ENCODE measurements at regions not wholly inside any gene's neighbourhood (a gene's known extent, or its start where the extent isn't known, plus 50 kb on each side); places are given as distances from the start of the nearest gene placed in this dataset.

DNA sequence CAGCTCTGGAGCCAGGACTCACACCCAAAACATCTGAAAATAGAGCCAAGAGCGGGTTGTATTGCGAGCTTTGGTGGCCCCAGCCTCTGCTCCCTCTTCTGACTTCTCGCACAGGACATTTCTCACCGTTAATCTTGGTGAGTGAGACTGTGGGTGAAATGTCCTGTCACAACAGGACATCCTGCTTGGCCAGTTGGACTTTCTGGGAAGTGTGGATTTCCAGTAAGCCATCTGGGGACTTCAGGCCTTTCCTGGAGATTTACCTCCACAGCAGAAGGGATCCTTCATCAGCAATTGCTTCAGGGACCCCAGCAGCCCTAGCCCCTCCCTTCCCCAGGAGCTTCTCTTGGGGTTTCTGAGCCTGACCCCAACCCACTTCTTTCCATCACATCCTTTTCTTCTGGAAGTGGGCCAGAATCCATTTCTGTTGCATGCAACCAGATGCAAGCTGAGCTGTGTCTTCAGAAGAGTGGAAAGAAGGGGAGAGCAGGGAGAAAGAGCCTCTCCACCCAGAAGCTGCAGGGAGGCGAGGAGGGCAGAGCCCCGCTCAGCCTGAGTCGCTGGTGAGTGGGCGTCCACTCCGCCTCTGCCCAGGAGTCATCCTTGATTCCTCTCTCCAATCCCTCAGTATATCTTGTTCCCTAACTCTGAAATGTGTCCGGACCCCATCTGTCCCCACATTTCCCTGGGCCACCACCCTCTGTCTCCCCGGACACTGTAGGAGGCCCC, 50.3 kb upstream of the GADD45G start:
- no peak for DNase-seq
- TF ChIP-seq, protein P1, sequence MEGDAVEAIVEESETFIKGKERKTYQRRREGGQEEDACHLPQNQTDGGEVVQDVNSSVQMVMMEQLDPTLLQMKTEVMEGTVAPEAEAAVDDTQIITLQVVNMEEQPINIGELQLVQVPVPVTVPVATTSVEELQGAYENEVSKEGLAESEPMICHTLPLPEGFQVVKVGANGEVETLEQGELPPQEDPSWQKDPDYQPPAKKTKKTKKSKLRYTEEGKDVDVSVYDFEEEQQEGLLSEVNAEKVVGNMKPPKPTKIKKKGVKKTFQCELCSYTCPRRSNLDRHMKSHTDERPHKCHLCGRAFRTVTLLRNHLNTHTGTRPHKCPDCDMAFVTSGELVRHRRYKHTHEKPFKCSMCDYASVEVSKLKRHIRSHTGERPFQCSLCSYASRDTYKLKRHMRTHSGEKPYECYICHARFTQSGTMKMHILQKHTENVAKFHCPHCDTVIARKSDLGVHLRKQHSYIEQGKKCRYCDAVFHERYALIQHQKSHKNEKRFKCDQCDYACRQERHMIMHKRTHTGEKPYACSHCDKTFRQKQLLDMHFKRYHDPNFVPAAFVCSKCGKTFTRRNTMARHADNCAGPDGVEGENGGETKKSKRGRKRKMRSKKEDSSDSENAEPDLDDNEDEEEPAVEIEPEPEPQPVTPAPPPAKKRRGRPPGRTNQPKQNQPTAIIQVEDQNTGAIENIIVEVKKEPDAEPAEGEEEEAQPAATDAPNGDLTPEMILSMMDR (IDR thresholded peaks at IDR 0.05 in 8 of 11, conservative IDR thresholded peaks at IDR 0.05 in 3 of 11): no peak
- TF ChIP-seq POLR2A (IDR thresholded peaks at IDR 0.05): no peak
- Histone ChIP-seq H3K4me3 (no peak overlapping the region), H3K9me3 (no peaks in the 10 kb centered on the region), H3K4me1 (peaks cover 0 to 51% (median 20%) of the 10 kb centered on the region in 6 donors), H3K27me3 (replicated peaks in 1 of 7) (no peaks in the 10 kb centered on the region), H3K36me3 (no peaks in the 10 kb centered on the region), H3K27ac (peak overlapping the region in 2 of 8 donors; percentile 89 to 93)
- 80 to 94% (median 84%) methylated on average over 11 of the region's 11 CpGs for WGBS, 5 donors
- intact Hi-C loops (cut with DNase I; ENCODE audit: low total_unique reads): no loop called here

DNA sequence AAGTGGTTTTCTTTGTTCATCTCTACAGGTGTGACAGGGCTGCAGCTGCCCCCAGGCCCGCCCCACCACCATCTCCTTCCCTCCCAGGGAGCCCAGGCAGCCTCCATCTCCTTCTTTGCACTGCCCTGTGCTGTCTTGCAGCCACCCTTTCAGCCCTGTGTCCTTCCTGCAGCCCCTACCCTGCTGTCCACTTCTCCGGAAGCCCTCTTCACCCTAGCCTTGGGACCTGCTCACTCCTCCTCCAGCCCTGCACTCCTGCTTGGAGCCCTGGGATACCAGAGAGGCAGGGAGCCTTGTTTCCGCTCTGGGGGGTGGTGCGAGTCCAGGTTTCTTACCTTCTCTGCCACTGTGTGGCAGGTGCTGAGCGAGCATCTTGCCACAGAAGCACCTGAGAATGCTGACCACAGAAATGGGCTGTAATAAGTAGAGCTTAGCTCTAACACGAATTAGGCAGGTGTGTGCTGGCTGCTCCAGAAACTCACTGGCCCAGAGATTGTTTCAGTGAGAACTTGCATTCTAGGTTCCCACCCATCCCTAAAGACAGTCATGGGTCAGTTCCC, 51.3 kb upstream of the GADD45G start:
- DNase-seq: no peak
- H3K4me3 ChIP-seq: no peak overlapping the region
- no peaks in the 10 kb centered on the region for H3K36me3 ChIP-seq
- H3K27ac ChIP-seq: peak overlapping the region in 1 of 8 donors; percentile 93
- no peaks in the 10 kb centered on the region for H3K9me3 ChIP-seq
- intact Hi-C loops (cut with DNase I; ENCODE audit: low total_unique reads): no loop called here
- WGBS, 5 donors: 78 to 96% (median 91%) methylated on average over 6 of the region's 6 CpGs
- peaks cover 0 to 61% (median 29%) of the 10 kb centered on the region in 6 donors for H3K4me1 ChIP-seq
- no peaks in the 10 kb centered on the region for H3K27me3 ChIP-seq (replicated peaks in 1 of 7)
- TF ChIP-seq POLR2A (IDR thresholded peaks at IDR 0.05) (no peak), POLR2AphosphoS5 (IDR thresholded peaks at IDR 0.05) (no peak)
- TF ChIP-seq, protein P1 (IDR thresholded peaks at IDR 0.05 in 8 of 11, conservative IDR thresholded peaks at IDR 0.05 in 3 of 11): no peak

DNA sequence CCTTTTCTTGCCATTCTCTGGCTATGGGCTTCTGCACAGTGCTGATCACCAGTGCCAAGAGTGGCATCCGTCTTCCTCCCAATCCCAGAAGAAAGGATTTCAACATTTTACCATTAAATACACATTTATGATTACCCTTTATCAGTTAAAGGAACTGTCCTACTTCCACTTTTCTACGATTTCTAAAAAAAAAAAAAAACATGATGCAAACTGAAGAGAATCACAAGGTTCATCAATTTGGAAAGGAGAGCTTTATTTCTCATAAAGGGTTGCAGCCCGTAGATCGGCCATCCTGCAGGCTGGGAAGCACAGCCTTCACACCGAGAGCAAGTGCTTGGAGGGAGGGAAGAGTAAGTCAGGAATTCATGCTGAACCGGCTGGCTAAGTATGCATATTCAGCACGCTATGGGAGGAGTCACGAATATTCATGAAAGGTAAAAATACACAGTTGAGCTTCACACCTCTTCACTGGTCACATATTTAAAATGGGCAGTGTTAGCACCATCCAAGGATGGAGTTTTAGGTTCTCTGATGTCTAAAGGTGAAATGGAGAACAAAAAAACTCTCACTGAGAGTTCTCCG, 52.5 kb upstream of the SEMA4D start:
- peak overlapping the region in 2 of 8 donors; percentile 11 to 39 for H3K27ac ChIP-seq
- H3K4me3 ChIP-seq: no peak overlapping the region
- H3K36me3 ChIP-seq: no peaks in the 10 kb centered on the region
- H3K9me3 ChIP-seq: peaks cover 0 to 19% (median 18%) of the 10 kb centered on the region in 8 donors
- peaks cover 0 to 43% (median 18%) of the 10 kb centered on the region in 6 donors for H3K4me1 ChIP-seq
- intact Hi-C loops (cut with DNase I; ENCODE audit: low total_unique reads): no loop called here
- DNase-seq: no peak
- TF ChIP-seq, protein P1 (IDR thresholded peaks at IDR 0.05 in 8 of 11, conservative IDR thresholded peaks at IDR 0.05 in 3 of 11): no peak
- TF ChIP-seq POLR2A (IDR thresholded peaks at IDR 0.05) (no peak), POLR2AphosphoS5 (IDR thresholded peaks at IDR 0.05) (no peak)
- H3K27me3 ChIP-seq (replicated peaks in 1 of 7): no peaks in the 10 kb centered on the region
- 60 to 76% (median 69%) methylated on average over 9 of the region's 9 CpGs for WGBS, 5 donors
